Erythroblast (primary cell): ENCODE measurements at regions not wholly inside any gene's neighbourhood (a gene's known extent, or its start where the extent isn't known, plus 50 kb on each side); places are given as distances from the start of the nearest gene placed in this dataset.

ENCODE experiments used
- DNase-seq, 2 experiments: peaks; one replicate each; lab custom pipeline; 2025; lab: John Stamatoyannopoulos, UW
- GATA1 ChIP-seq: IDR thresholded peaks from 2 replicates; pipeline ENCODE4 v1.6.1; 2011; ENCODE audit warnings: low read depth, mild to moderate bottlenecking, control low read depth, low read length, moderate library complexity
- POLR2A ChIP-seq: IDR thresholded peaks from 2 replicates; pipeline ENCODE4 v1.6.1; 2011; ENCODE audit warnings: mild to moderate bottlenecking, low read length

GRCh38 chr18:24763765-24764513 is 303.5 kb downstream of the HRH4 start:
- TF ChIP-seq GATA1 (no peak), POLR2A (no peak)

GRCh38 chr18:24764766-24765165 is 304.3 kb downstream of the HRH4 start:
- no peak for DNase-seq
- TF ChIP-seq POLR2A (no peak), GATA1 (no peak)

More at GRCh38 chr18:24763765-24764513, 303.5 kb downstream of the HRH4 start:
- DNase-seq: no peak

- no peak for DNase-seq
- TF ChIP-seq POLR2A (no peak), GATA1 (no peak)
Observed at GRCh38 chr18:24766376-24766775, 305.9 kb downstream of the HRH4 start.

- TF ChIP-seq GATA1 (no peak), POLR2A (no peak)
- DNase-seq: no peak
Observed at GRCh38 chr18:24770311-24771024, 310.0 kb downstream of the HRH4 start.

- DNase-seq: no peak
- no peak for TF ChIP-seq GATA1
Observed at GRCh38 chr18:24771300-24771699, 310.9 kb downstream of the HRH4 start.

- TF ChIP-seq POLR2A (no peak), GATA1 (no peak)
- DNase-seq: no peak
Observed at GRCh38 chr18:24773101-24773500, 312.7 kb downstream of the HRH4 start.

- TF ChIP-seq GATA1: no peak
- TF ChIP-seq POLR2A: no peak
- DNase-seq: no peak
Observed at GRCh38 chr18:24776019-24776418, 315.6 kb downstream of the HRH4 start.

GRCh38 chr18:24778810-24779418 is 318.5 kb downstream of the HRH4 start:
- no peak for DNase-seq
- TF ChIP-seq GATA1 (no peak), POLR2A (no peak)

GRCh38 chr18:24782566-24782965 is 322.1 kb downstream of the HRH4 start:
- no peak for DNase-seq
- TF ChIP-seq GATA1: no peak
- TF ChIP-seq POLR2A: no peak

GRCh38 chr18:24785019-24785418 is 324.6 kb downstream of the HRH4 start:
- no peak for TF ChIP-seq POLR2A
- TF ChIP-seq GATA1: no peak
- DNase-seq: no peak

- no peak for DNase-seq
- TF ChIP-seq GATA1: no peak
- TF ChIP-seq POLR2A: no peak
Observed at GRCh38 chr18:24786027-24786426, 325.6 kb downstream of the HRH4 start.

GRCh38 chr18:24790347-24790746 is 329.9 kb downstream of the HRH4 start:
- no peak for TF ChIP-seq POLR2A
- no peak for TF ChIP-seq GATA1
- DNase-seq: no peak

GRCh38 chr18:24791751-24792545 is 331.5 kb downstream of the HRH4 start:
- DNase-seq: no peak
- TF ChIP-seq GATA1: no peak
- no peak for TF ChIP-seq POLR2A
